Prostate gland (tissue), 2 donors: ENCODE measurements at regions not wholly inside any gene's neighbourhood (a gene's known extent, or its start where the extent isn't known, plus 50 kb on each side); places are given as distances from the start of the nearest gene placed in this dataset.

Source experiments
- DNase-seq: peaks from one replicate; pipeline ENCODE4 v3.0.0-alpha.2; 2019; ENCODE audit warnings: low spot score
- H3K27ac ChIP-seq, 2 donors: fragments of 200-600 bp; sonication (generic); 2 replicates each; pipeline ENCODE4 v1.5.1; 2017 to 2019
- H3K27me3 ChIP-seq: fragments of 200-600 bp; sonication (generic); replicated peaks from 2 replicates; pipeline ENCODE4 v1.5.1; 2019; ENCODE audit not compliant: insufficient read depth
- H3K36me3 ChIP-seq, 2 donors: fragments of 200-600 bp; sonication (generic); 1 replicate in 1 of 2; 2 replicates in 1 of 2; pipeline versions ENCODE4 v1.5.1 to v1.8.1; 2017 to 2019
- H3K4me1 ChIP-seq: fragments of 200-600 bp; sonication (generic); replicated peaks from 2 replicates; pipeline ENCODE4 v1.5.1; 2019
- H3K4me3 ChIP-seq, 2 donors: fragments of 200-600 bp; sonication (generic); 2 replicates each; pipeline ENCODE4 v1.5.1; 2017 to 2019
- H3K9me3 ChIP-seq: fragments of 200-600 bp; sonication (generic); 2 replicates; pipeline ENCODE4 v1.5.1; 2017
- POLR2A ChIP-seq: fragments of 450-650 bp; IDR thresholded peaks from one replicate; pipeline ENCODE4 v1.6.1; 2016; ENCODE audit warnings: antibody characterized with exemption, mild to moderate bottlenecking
- POLR2AphosphoS5 ChIP-seq: sonication (generic); formaldehyde crosslinking; IDR thresholded peaks from one replicate; pipeline ENCODE4 v1.6.1; 2017; ENCODE audit warnings: antibody characterized with exemption
- WGBS: methylation state at CpG from one replicate; pipeline ENCODE4 v1.1.5; 2018; 5-methylcytosine and 5-hydroxymethylcytosine counted together
- intact Hi-C: fragments of 100-400 bp; cut with DNase I; formaldehyde crosslinking; loops from one replicate; pipeline ENCODE4 v1.14.2; 2022
- TF ChIP-seq, protein P1 (sequence below), 4 experiments: fragments of 200-600 bp in 2 of 4; fragments of 450-650 bp in 2 of 4; sonication (generic) in 2 of 4; IDR thresholded peaks; 1 replicate in 3 of 4; 2 replicates in 1 of 4; pipeline ENCODE4 v1.5.1; 2016 to 2019; ENCODE audit warnings: antibody characterized with exemption in 4 of 4, mild to moderate bottlenecking in 2 of 4, moderate library complexity in 2 of 4

DNA sequence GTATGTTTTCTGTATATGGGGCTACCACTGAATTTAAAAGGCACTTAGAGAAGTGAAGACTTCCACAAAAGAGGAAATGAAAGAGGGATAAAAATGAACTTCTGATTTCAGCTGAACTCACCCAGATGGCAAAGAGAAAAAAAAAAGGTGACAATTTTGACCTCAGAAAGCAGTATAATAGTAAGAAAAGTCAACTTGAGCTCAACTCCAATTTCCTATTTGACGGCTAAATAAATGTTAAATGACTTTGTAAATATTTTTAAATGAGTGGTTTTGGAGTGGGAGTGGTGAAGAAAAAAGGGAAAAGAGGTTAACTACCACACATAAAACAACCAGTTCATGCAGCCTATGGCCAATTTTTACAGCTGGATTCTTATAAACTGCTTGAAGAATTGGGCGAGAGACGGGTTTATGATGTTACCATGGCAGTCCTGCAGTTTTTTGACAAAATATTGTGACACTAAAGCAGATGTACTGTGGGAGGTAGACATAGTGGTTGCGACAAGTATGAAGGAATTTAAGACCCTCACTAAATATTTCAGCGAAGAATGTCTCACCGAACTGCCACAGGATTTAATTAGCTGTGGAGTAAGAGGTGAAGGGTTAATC is 49.8 kb upstream of the ADTRP start:
- intact Hi-C loops = no loop called here
- Histone ChIP-seq H3K36me3 (no peaks in the 10 kb centered on the region), H3K27ac (no peak overlapping the region), H3K9me3 (no peaks in the 10 kb centered on the region), H3K4me1 (no peaks in the 10 kb centered on the region), H3K4me3 (no peak overlapping the region), H3K27me3 (no peaks in the 10 kb centered on the region)
- TF ChIP-seq, protein P1, sequence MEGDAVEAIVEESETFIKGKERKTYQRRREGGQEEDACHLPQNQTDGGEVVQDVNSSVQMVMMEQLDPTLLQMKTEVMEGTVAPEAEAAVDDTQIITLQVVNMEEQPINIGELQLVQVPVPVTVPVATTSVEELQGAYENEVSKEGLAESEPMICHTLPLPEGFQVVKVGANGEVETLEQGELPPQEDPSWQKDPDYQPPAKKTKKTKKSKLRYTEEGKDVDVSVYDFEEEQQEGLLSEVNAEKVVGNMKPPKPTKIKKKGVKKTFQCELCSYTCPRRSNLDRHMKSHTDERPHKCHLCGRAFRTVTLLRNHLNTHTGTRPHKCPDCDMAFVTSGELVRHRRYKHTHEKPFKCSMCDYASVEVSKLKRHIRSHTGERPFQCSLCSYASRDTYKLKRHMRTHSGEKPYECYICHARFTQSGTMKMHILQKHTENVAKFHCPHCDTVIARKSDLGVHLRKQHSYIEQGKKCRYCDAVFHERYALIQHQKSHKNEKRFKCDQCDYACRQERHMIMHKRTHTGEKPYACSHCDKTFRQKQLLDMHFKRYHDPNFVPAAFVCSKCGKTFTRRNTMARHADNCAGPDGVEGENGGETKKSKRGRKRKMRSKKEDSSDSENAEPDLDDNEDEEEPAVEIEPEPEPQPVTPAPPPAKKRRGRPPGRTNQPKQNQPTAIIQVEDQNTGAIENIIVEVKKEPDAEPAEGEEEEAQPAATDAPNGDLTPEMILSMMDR (IDR thresholded peaks at IDR 0.05) = no peak
- no peak for TF ChIP-seq POLR2A
- TF ChIP-seq POLR2AphosphoS5 = no peak
- no peak for DNase-seq
- 40% methylated on average over 6 of the region's 6 CpGs for WGBS
